MCF 10A (cell line): ENCODE measurements at regions not wholly inside any gene's neighbourhood (a gene's known extent, or its start where the extent isn't known, plus 50 kb on each side); places are given as distances from the start of the nearest gene placed in this dataset.

ENCODE experiments used
- BruUV-seq: library from RNA; stranded (reverse); fragments of 400-500 nt; replicated peaks from 2 replicates; lab custom pipeline; 2021; lab: Mats Ljungman, UMichigan
- CTCF ChIA-PET: fragments of 300-600 bp; sonication (Branson Sonifier 250); formaldehyde crosslinking; extraction: SDS; loops from one replicate; lab custom pipeline; 2021; ENCODE audit warnings: antibody characterized with exemption, inconsistent platforms; lab: Yijun Ruan, JAX
- POLR2A ChIA-PET: fragments of 300-600, 350-650 bp; sonication (Branson Sonifier 250); formaldehyde crosslinking; extraction: SDS; loops from one replicate; lab custom pipeline; 2020; ENCODE audit warnings: antibody characterized with exemption, inconsistent platforms; lab: Yijun Ruan, JAX
- DNase-seq: peaks from one replicate; pipeline ENCODE4 v3.0.0-alpha.2; 2018; ENCODE audit not compliant: unreplicated experiment
- H3K27ac Mint-ChIP-seq: one replicate; pipeline ENCODE4 v1.8.0; 2022; ENCODE audit warnings: mild to moderate bottlenecking, low read depth, mixed read lengths; ENCODE audit not compliant: unreplicated experiment
- H3K27me3 Mint-ChIP-seq: one replicate; pipeline ENCODE4 v1.8.0; 2022; ENCODE audit warnings: mixed read lengths; ENCODE audit not compliant: insufficient read depth, unreplicated experiment
- H3K36me3 Mint-ChIP-seq: one replicate; pipeline ENCODE4 v1.8.0; 2022; ENCODE audit warnings: mild to moderate bottlenecking, moderate library complexity, mixed read lengths; ENCODE audit not compliant: insufficient read depth, unreplicated experiment
- H3K4me1 Mint-ChIP-seq: one replicate; pipeline ENCODE4 v1.8.0; 2022; ENCODE audit warnings: mixed read lengths; ENCODE audit not compliant: insufficient read depth, unreplicated experiment
- H3K4me3 Mint-ChIP-seq: one replicate; pipeline ENCODE4 v1.8.0; 2022; ENCODE audit warnings: mild to moderate bottlenecking, moderate library complexity, mixed read lengths; ENCODE audit not compliant: unreplicated experiment
- H3K9me3 Mint-ChIP-seq: one replicate; pipeline ENCODE4 v1.8.0; 2022; ENCODE audit warnings: mixed read lengths; ENCODE audit not compliant: unreplicated experiment
- CTCF ChIP-seq: fragments of 200-600 bp; IDR thresholded peaks from one replicate; pipeline ENCODE4 v1.8.0; 2022; ENCODE audit warnings: antibody characterized with exemption, mild to moderate bottlenecking; ENCODE audit not compliant: unreplicated experiment
- intact Hi-C: fragments of 100-400 bp; cut with micrococcal nuclease; formaldehyde crosslinking; loops from 2 replicates; pipeline ENCODE4 v1.14.1; 2022

- CTCF ChIA-PET, result no interaction called here
Measured at GRCh38 chr2:35915261-35915660, 440.3 kb upstream of the CRIM1 start.

GRCh38 chr2:35891936-35892335 is 463.6 kb upstream of the CRIM1 start:
- H3K36me3 Mint-ChIP-seq, result no peaks in the 10 kb centered on the region
- POLR2A ChIA-PET, result no interaction called here
- BruUV-seq, result no TSS peak
- H3K9me3 Mint-ChIP-seq, result no peaks in the 10 kb centered on the region
- no peak for DNase-seq
- H3K27me3 Mint-ChIP-seq, result peaks cover 57% of the 10 kb centered on the region
- H3K4me1 Mint-ChIP-seq, result no peaks in the 10 kb centered on the region
- intact Hi-C loops, result no loop called here
- H3K4me3 Mint-ChIP-seq, result peak overlapping the region; percentile 48
- no peak overlapping the region for H3K27ac Mint-ChIP-seq
- CTCF ChIA-PET, result no interaction called here
- TF ChIP-seq CTCF, result no peak

More at GRCh38 chr2:35915261-35915660, 440.3 kb upstream of the CRIM1 start:
- Mint-ChIP-seq H3K36me3 (no peaks in the 10 kb centered on the region), H3K27me3 (peaks cover 33% of the 10 kb centered on the region), H3K27ac (no peak overlapping the region), H3K4me3 (no peak overlapping the region), H3K4me1 (no peaks in the 10 kb centered on the region), H3K9me3 (no peaks in the 10 kb centered on the region)
- BruUV-seq, result no TSS peak
- no peak for TF ChIP-seq CTCF
- DNase-seq, result no peak
- intact Hi-C loops, result no loop called here
- POLR2A ChIA-PET, result no interaction called here

GRCh38 chr2:35891528-35891927 is 464.1 kb upstream of the CRIM1 start:
- Mint-ChIP-seq H3K27ac (no peak overlapping the region), H3K4me1 (no peaks in the 10 kb centered on the region), H3K27me3 (peaks cover 54% of the 10 kb centered on the region), H3K9me3 (no peaks in the 10 kb centered on the region), H3K4me3 (peak overlapping the region; percentile 48), H3K36me3 (no peaks in the 10 kb centered on the region)
- no peak for DNase-seq
- intact Hi-C loops, result no loop called here
- ChIA-PET POLR2A (no interaction called here), CTCF (no interaction called here)
- BruUV-seq, result no TSS peak
- no peak for TF ChIP-seq CTCF

GRCh38 chr2:35887146-35887545 is 468.4 kb upstream of the CRIM1 start:
- Mint-ChIP-seq H3K4me1 (no peaks in the 10 kb centered on the region), H3K36me3 (no peaks in the 10 kb centered on the region), H3K4me3 (no peak overlapping the region), H3K27me3 (peaks cover 74% of the 10 kb centered on the region), H3K9me3 (no peaks in the 10 kb centered on the region), H3K27ac (no peak overlapping the region)
- intact Hi-C loops, result no loop called here
- ChIA-PET POLR2A (no interaction called here), CTCF (no interaction called here)
- BruUV-seq, result no TSS peak
- TF ChIP-seq CTCF, result no peak
- no peak for DNase-seq
